Urothelium cell line (cell line): ENCODE measurements at regions not wholly inside any gene's neighbourhood (a gene's known extent, or its start where the extent isn't known, plus 50 kb on each side); places are given as distances from the start of the nearest gene placed in this dataset.
A peak's percentile ranks its signal among the peaks of the same experiment; 100 is the strongest.
"Not testable (repeated sequence)": the region's sequence is repeated elsewhere in the genome, so short reads cannot be mapped to it uniquely, and the experiment has no call there.

ENCODE experiments used
- DNase-seq: peaks from one replicate; pipeline ENCODE4 v3.0.0; 2011; ENCODE audit warnings: low spot score, mixed read lengths
- FAIRE-seq: peaks from 2 replicates; lab custom pipeline; 2011; peaks lifted over from hg19 to GRCh38; lab: Jason Lieb, UNC

- FAIRE-seq (peak; percentile 9), DNase-seq (peak; percentile 49)
Observed at GRCh38 chr15:100733101-100733842, 130.9 kb downstream of the ASB7 start.

GRCh38 chr15:100733843-100734185 lies 131.4 kb downstream of the ASB7 start:
- not testable (repeated sequence) for DNase-seq, FAIRE-seq

DNA sequence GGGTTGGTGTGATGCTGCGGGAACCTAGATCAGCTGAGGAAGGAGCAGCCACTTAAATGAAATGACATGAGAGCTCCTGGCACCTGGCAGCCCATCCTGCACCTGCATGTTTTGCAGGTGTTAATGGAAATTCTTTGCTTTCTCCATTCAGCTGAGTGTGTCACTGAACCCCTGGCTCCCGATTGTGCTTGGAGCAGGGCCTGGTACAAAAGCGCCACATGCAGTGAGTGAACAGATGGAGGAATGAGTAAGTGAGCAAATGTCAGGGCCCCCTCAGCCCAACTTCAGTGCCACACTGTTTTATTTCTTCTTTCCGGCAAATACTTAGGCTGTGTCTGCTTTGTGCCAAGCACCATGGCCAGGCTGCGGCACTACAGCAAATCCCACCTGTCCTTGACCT lies 132.2 kb downstream of the ASB7 start:
- DNase-seq (no peak), FAIRE-seq (no peak)

GRCh38 chr15:100735129-100736053 lies 133.0 kb downstream of the ASB7 start:
- FAIRE-seq, result no peak
- no peak for DNase-seq

DNA sequence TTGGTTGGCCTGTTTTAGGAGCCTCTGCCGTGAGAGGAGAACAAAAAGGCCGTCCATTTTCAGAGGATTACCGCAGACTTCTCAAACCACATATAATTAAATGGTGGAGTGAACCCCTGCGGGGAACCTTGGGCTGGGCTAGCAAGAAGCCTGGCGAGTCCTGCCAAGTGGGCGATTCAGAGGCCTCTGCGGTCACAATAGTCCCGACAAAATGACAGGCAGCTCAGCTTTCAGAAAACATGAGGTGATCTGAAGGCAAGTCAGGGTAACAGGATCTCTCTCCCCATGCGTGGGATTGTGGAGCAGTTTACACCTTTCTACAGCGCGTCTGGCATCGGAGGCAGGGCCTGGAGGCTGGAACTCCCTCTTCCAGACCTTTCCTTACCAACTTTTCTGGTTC lies 134.8 kb downstream of the ASB7 start:
- FAIRE-seq (no peak), DNase-seq (no peak)

DNA sequence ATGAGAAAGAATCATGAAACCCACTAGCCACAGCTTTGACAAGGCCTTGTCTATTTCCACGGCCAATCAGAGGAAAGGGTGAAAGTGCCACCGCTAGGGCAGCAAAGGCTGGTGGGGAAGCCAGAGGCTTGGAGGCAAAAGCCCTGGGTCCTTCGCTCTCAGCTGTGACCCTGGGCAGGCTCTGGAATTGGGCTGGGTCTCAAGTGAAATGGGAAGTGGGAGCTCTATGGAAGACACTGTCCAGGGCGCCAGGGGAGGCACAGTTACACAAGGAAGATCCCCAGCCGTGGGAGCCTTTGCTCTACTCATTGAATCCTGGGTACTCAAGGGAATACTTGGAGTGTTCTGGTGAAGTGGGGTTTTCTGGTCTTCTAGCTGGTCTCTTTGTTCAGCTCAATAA lies 136.2 kb downstream of the ASB7 start:
- FAIRE-seq, result no peak
- no peak for DNase-seq

DNA sequence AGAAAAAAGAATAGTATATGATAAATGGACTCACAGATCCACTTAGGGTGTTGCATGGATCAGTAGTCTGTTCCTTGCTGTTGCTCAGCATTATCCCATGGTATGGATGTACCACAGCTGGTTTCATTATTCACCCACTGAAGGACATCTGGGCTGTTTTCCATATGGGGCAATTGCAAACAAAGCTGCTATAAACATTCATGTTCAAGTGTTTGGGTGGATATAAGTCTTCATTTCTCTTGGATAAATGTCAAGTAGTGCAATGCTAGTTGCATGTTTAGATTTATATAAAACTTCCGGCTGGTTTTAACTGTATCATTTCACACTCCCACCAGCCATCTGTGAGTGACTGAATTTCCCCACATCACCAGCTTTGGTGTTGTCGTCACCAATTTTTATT lies 137.7 kb downstream of the ASB7 start:
- FAIRE-seq (no peak), DNase-seq (no peak)

- DNase-seq (no peak), FAIRE-seq (no peak)
Observed at GRCh38 chr15:100751585-100751984, 128.0 kb upstream of the ALDH1A3 start.

GRCh38 chr15:100753503-100753902 lies 126.1 kb upstream of the ALDH1A3 start:
- no peak for FAIRE-seq

GRCh38 chr15:100757661-100758060 lies 122.0 kb upstream of the ALDH1A3 start:
- FAIRE-seq (no peak), DNase-seq (no peak)

More at GRCh38 chr15:100753503-100753902, 126.1 kb upstream of the ALDH1A3 start:
- no peak for DNase-seq

DNA sequence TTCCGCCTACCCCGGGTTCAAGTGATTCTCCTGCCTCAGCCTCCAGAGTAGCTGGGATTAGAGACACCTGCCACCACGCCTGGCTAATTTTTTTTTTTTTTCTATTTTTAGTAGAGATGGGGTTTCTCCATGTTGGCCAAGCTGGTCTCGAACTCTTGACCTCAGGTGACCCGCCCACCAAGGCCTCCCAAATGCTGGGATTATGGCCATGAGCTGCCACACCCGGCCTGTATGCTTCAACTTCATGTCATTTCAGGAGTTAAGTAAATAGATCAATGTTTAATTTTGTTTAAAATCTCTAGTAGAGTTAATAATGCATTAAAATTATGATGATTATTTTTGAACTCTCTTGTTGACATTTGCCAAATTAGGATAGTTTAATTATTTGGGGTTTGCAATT lies 121.1 kb upstream of the ALDH1A3 start:
- no peak for DNase-seq
- FAIRE-seq, result no peak

DNA sequence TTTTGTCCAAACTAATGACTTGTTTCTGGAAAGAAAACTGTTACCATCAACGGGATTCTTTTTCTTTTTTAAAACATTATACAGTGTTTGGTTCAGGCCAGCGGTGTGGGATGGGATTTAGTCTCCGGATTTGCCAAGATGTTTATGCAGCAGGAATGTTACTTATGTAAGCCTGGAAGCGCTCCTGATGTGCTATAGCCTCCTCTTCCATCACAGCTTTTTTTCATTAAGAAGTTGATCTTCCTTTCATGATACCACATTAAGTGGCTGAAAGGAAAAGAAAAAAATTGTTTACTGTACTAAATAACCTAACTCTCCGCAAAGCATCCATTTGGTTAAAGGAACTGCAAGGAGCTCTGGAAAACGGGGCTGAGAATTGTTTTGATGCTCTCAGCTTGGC lies 120.5 kb upstream of the ALDH1A3 start:
- FAIRE-seq (no peak), DNase-seq (no peak)

DNA sequence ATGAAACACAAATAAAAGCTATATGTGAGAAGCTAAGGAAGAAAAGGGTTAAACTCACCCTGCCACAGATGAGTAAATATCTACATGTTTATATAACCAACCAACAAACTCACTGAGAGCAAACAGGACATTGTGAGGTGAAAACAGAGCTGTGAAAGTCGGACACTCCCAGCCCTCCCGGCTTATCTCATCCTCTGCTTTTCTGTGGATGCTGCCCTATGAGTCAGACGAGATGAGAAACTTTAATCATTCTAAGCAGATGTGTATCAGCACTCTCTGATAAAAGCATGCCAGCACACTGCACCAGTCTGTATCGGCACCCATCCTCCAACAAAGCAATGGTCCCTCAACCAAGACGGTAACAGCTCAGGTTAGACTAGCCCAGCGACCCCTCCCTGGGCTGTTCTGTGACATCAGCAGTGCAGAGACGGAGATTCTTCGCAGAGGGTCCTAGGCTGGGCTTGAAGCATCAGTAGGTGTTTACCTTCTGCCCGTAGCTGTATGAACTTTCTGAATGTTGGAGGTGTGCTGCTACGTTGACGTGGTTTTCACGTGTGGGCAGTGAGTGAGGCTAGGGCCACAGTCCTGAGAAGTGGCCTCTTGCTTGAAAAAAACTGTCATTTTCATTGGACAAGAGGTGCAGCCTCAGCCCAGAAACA lies 119.8 kb upstream of the ALDH1A3 start:
- peak; percentile 57 for DNase-seq
- FAIRE-seq, result no peak

DNA sequence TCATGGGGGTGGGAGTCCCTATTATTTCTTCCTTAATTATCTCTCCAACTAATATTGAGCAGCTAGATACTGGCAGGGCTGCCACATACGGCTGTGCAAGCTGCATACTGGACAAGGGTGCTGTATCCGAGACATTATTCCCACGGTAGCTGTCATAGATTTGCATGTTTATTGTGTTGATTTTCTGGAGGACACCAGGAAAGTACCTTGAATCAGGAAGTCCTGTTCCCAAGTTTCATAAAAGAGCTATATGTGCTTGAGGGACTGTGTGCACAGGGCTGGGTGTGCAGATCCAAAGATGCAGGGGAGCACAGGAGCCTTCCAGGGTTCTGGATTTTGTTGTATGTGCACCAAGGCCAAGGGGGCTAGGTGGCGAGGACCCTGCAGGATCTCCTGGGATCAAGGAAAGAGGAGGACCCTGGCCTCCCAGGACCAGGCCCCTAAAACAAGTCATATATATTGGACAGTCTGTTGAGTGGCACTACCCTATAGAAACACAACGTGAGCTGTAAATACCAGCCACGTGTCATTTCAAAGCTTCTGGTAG lies 119.2 kb upstream of the ALDH1A3 start:
- DNase-seq, result no peak

GRCh38 chr15:100761290-100761935 lies 118.2 kb upstream of the ALDH1A3 start:
- no peak for FAIRE-seq

More for the DNA sequence above, 119.2 kb upstream of the ALDH1A3 start:
- FAIRE-seq, result no peak

GRCh38 chr15:100762289-100762688 lies 117.3 kb upstream of the ALDH1A3 start:
- DNase-seq (no peak), FAIRE-seq (no peak)

More at GRCh38 chr15:100761290-100761935, 118.2 kb upstream of the ALDH1A3 start:
- DNase-seq, result no peak

- FAIRE-seq (no peak), DNase-seq (no peak)
Observed at GRCh38 chr15:100762913-100763834, 116.5 kb upstream of the ALDH1A3 start.

DNA sequence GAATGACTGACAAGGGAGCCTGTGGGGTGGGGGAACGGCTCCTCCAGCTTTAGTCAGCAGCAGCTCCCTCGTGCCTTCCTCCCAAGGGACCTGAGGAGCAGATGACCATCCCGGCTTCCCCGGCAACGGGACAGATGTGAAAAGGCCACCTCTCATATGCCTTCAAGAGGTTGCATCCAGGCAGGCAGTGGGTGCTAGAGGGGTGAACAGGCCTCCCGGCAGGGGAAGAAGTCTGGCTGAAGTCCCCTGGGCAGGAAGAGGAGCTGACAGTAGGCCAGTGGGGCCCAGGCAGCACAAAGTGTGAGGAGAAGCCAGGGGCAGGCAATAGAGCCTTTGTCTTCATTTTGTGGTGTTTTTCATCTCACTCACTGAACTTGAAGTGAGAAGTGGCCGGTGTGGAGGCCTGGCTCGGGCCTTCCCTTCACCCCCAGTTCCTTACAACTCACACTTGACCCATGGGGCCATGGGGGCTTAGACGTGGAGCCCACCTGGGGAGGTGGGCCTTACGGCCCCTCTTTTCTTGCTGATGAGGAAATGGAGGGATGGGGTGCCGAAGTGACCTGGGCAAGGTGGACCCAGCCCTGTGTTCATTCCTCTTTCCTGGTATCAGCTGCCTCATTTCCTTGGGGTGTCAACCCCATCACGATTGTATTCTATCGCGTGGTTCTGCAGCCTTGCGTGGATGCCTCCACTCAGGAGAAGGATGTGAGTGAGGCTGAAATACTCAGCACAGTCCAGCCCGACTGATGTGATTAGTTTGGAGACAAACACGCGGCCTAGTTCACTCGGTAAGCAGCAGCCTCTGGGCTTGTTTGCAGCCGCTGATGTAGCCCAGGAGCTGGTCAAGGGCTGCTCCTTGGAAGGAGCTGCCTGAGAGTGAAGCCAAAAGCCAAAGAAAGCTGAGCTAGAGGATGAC lies 115.5 kb upstream of the ALDH1A3 start:
- no peak for FAIRE-seq
- DNase-seq, result peak; percentile 5
